Kidney (tissue), 13 donors: ENCODE measurements at regions not wholly inside any gene's neighbourhood (a gene's known extent, or its start where the extent isn't known, plus 50 kb on each side); places are given as distances from the start of the nearest gene placed in this dataset.

Source experiments
- DNase-seq, 5 donors: peaks; one replicate each; pipeline ENCODE4 v3.0.0-alpha.2; 2013 to 2020
- FAIRE-seq: peaks from 2 replicates; lab custom pipeline; 2012; peaks lifted over from hg19 to GRCh38; lab: Jason Lieb, UNC
- H3K27ac ChIP-seq, 2 donors: one replicate each; pipeline ENCODE4 v1.7.0; 2013; ENCODE audit warnings: low read depth in 2 of 2, low read length in 2 of 2, inconsistent platforms in 1 of 2
- H3K27me3 ChIP-seq: one replicate; pipeline ENCODE4 v1.7.1; 2013; ENCODE audit warnings: low read length, inconsistent platforms; ENCODE audit not compliant: control insufficient read depth, insufficient read depth
- H3K36me3 ChIP-seq, 3 donors: one replicate each; pipeline versions ENCODE4 v1.7.0 to v1.7.1; 2013; ENCODE audit warnings: low read length in 3 of 3, control low read depth in 1 of 3, inconsistent platforms in 1 of 3; ENCODE audit not compliant: insufficient read depth in 3 of 3, control insufficient read depth in 2 of 3
- H3K4me1 ChIP-seq, 3 donors: one replicate each; pipeline versions ENCODE4 v1.7.0 to v1.7.1; 2013; ENCODE audit warnings: low read length in 3 of 3, inconsistent platforms in 1 of 3, low read depth in 1 of 3; ENCODE audit not compliant: control insufficient read depth in 2 of 3, insufficient read depth in 2 of 3
- H3K4me3 ChIP-seq, 3 donors: one replicate each; pipeline versions ENCODE4 v1.7.0 to v1.8.1; 2013; ENCODE audit warnings: low read length in 3 of 3, control low read depth in 1 of 3, inconsistent platforms in 1 of 3
- H3K9ac ChIP-seq, 3 donors: one replicate each; pipeline versions ENCODE4 v1.7.0 to v1.7.1; 2013; ENCODE audit warnings: low read length in 3 of 3, control low read depth in 1 of 3, inconsistent platforms in 1 of 3
- H3K9me3 ChIP-seq, 3 donors: one replicate each; pipeline versions ENCODE4 v1.7.0 to v1.7.1; 2013; ENCODE audit warnings: low read length in 3 of 3, control low read depth in 1 of 3, inconsistent platforms in 1 of 3; ENCODE audit not compliant: control insufficient read depth in 2 of 3, insufficient read depth in 1 of 3
- intact Hi-C: fragments of 100-400 bp; cut with DNase I; formaldehyde crosslinking; loops from one replicate; pipeline ENCODE4 v1.11.1; 2022
- TF ChIP-seq, protein P1 (sequence below): IDR thresholded peaks from 3 replicates; pipeline ENCODE4 v1.5.1; 2012; ENCODE audit warnings: mild to moderate bottlenecking, moderate library complexity, borderline replicate concordance; ENCODE audit not compliant: insufficient read depth; ENCODE audit errors: extremely low read depth
- donor health status: control.
- donor health status: control.
- donor health status: control.
- donor health status: control.
- donor health status: control.
- donor health status: DM: yes; HTN: yes; CAD: no.
- donor health status: Normal renal cell carcinoma (clear cell type).

- Histone ChIP-seq H3K36me3 (no peaks in the 10 kb centered on the region), H3K9ac (no peak overlapping the region), H3K27me3 (no peaks in the 10 kb centered on the region), H3K4me1 (no peaks in the 10 kb centered on the region), H3K4me3 (no peak overlapping the region), H3K9me3 (no peaks in the 10 kb centered on the region), H3K27ac (no peak overlapping the region)
- FAIRE-seq (no peak), DNase-seq (no peak)
- intact Hi-C loops: no loop called here
- TF ChIP-seq, protein P1, sequence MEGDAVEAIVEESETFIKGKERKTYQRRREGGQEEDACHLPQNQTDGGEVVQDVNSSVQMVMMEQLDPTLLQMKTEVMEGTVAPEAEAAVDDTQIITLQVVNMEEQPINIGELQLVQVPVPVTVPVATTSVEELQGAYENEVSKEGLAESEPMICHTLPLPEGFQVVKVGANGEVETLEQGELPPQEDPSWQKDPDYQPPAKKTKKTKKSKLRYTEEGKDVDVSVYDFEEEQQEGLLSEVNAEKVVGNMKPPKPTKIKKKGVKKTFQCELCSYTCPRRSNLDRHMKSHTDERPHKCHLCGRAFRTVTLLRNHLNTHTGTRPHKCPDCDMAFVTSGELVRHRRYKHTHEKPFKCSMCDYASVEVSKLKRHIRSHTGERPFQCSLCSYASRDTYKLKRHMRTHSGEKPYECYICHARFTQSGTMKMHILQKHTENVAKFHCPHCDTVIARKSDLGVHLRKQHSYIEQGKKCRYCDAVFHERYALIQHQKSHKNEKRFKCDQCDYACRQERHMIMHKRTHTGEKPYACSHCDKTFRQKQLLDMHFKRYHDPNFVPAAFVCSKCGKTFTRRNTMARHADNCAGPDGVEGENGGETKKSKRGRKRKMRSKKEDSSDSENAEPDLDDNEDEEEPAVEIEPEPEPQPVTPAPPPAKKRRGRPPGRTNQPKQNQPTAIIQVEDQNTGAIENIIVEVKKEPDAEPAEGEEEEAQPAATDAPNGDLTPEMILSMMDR: no peak
Observed at GRCh38 chr13:73419186-73419585, 360.4 kb downstream of the KLF5 start.

- intact Hi-C loops: no loop called here
Observed at GRCh38 chr13:73417012-73417615, 358.3 kb downstream of the KLF5 start.

GRCh38 chr13:73416093-73416492, 357.3 kb downstream of the KLF5 start:
- TF ChIP-seq, protein P1: no peak
- Histone ChIP-seq H3K9ac (no peak overlapping the region), H3K4me3 (no peak overlapping the region), H3K27me3 (no peaks in the 10 kb centered on the region), H3K36me3 (no peaks in the 10 kb centered on the region), H3K27ac (no peak overlapping the region), H3K9me3 (no peaks in the 10 kb centered on the region), H3K4me1 (no peaks in the 10 kb centered on the region)
- intact Hi-C loops: no loop called here
- no peak for FAIRE-seq
- no peak for DNase-seq

More at GRCh38 chr13:73417012-73417615, 358.3 kb downstream of the KLF5 start:
- H3K27me3 ChIP-seq: no peaks in the 10 kb centered on the region
- H3K36me3 ChIP-seq: no peaks in the 10 kb centered on the region
- H3K27ac ChIP-seq: no peak overlapping the region
- no peaks in the 10 kb centered on the region for H3K4me1 ChIP-seq
- H3K4me3 ChIP-seq: no peak overlapping the region
- H3K9ac ChIP-seq: no peak overlapping the region
- TF ChIP-seq, protein P1: peak; percentile 35
- DNase-seq: peak in 1 of 5 donors; percentile 11
- H3K9me3 ChIP-seq: no peaks in the 10 kb centered on the region
- FAIRE-seq: no peak

DNA sequence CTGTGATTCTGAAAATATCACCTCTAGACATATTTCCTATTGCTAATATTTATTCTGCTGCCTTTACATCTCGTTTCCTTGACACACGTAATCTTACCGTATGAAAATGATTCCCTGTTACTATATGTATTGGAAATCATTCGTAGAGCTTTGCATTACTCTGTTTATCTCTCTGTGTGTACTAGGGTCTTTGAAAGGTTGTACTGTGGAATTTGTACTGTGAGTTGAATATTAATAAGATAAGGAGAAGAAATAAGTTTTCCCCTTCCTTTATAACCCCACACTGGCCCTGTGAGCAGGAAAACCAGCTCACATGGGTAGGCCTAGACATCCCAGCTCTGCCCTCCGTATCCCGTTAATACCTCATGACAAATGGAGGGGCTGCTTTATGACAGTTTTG, 354.9 kb downstream of the KLF5 start:
- Histone ChIP-seq H3K27ac (no peak overlapping the region), H3K4me3 (no peak overlapping the region), H3K36me3 (no peaks in the 10 kb centered on the region), H3K9me3 (no peaks in the 10 kb centered on the region), H3K4me1 (no peaks in the 10 kb centered on the region), H3K27me3 (no peaks in the 10 kb centered on the region), H3K9ac (no peak overlapping the region)
- no peak for FAIRE-seq
- no peak for DNase-seq
- intact Hi-C loops: no loop called here
- TF ChIP-seq, protein P1: no peak
